HuH-7.5 (cell line): ENCODE measurements at regions not wholly inside any gene's neighbourhood (a gene's known extent, or its start where the extent isn't known, plus 50 kb on each side); places are given as distances from the start of the nearest gene placed in this dataset.
"Not testable (repeated sequence)": the region's sequence is repeated elsewhere in the genome, so short reads cannot be mapped to it uniquely, and the experiment has no call there.

ENCODE experiments used
- DNase-seq: peaks from one replicate; pipeline ENCODE4 v3.0.0; 2011; ENCODE audit warnings: low spot score

- no peak for DNase-seq
Observed at GRCh38 chrX:13223868-13224567, 95.8 kb downstream of the ATXN3L start.

GRCh38 chrX:13220916-13221315, 98.9 kb downstream of the ATXN3L start:
- DNase-seq = no peak

- DNase-seq = no peak
Observed at GRCh38 chrX:13219991-13220764, 99.7 kb downstream of the ATXN3L start.

GRCh38 chrX:13218758-13219157, 101.1 kb downstream of the ATXN3L start:
- no peak for DNase-seq

- no peak for DNase-seq
Observed at GRCh38 chrX:13216139-13216538, 103.7 kb downstream of the ATXN3L start.

GRCh38 chrX:13215729-13216128, 104.1 kb downstream of the ATXN3L start:
- DNase-seq = no peak

- DNase-seq = no peak
Observed at GRCh38 chrX:13212191-13212651, 107.6 kb downstream of the ATXN3L start.

- not testable (repeated sequence) for DNase-seq
Observed at GRCh38 chrX:13210142-13210541, 109.7 kb downstream of the ATXN3L start.

GRCh38 chrX:13209704-13210103, 110.1 kb downstream of the ATXN3L start:
- DNase-seq = not testable (repeated sequence)

GRCh38 chrX:13208281-13208935, 111.4 kb downstream of the ATXN3L start:
- DNase-seq = no peak

- DNase-seq = no peak
Observed at GRCh38 chrX:13203271-13203670, 116.6 kb downstream of the ATXN3L start.

GRCh38 chrX:13201605-13202219, 118.1 kb downstream of the ATXN3L start:
- DNase-seq = no peak

GRCh38 chrX:13200398-13200797, 119.5 kb downstream of the ATXN3L start:
- DNase-seq = no peak

GRCh38 chrX:13198762-13199064, 121.1 kb downstream of the ATXN3L start:
- DNase-seq = no peak

GRCh38 chrX:13198056-13198761, 121.6 kb downstream of the ATXN3L start:
- DNase-seq = no peak

GRCh38 chrX:13196782-13197181, 123.1 kb downstream of the ATXN3L start:
- DNase-seq = no peak

- no peak for DNase-seq
Observed at GRCh38 chrX:13195340-13195739, 124.5 kb downstream of the ATXN3L start.

GRCh38 chrX:13194291-13195103, 125.4 kb downstream of the ATXN3L start:
- no peak for DNase-seq

GRCh38 chrX:13190051-13190450, 129.8 kb downstream of the ATXN3L start:
- no peak for DNase-seq

GRCh38 chrX:13189380-13189779, 130.5 kb downstream of the ATXN3L start:
- DNase-seq = no peak

GRCh38 chrX:13188731-13189309, 131.0 kb downstream of the ATXN3L start:
- DNase-seq = no peak
